Panc1 (cell line): ENCODE measurements at regions not wholly inside any gene's neighbourhood (a gene's known extent, or its start where the extent isn't known, plus 50 kb on each side); places are given as distances from the start of the nearest gene placed in this dataset.

Experiments used
- CTCF ChIP-seq: fragments of 450-650 bp; IDR thresholded peaks from 2 replicates; pipeline ENCODE4 v1.5.1; 2017; ENCODE audit warnings: mild to moderate bottlenecking
- TCF7L2 ChIP-seq: IDR thresholded peaks from 2 replicates; pipeline ENCODE4 v1.6.1; 2011; ENCODE audit warnings: mild to moderate bottlenecking, low read depth, low read length, inconsistent platforms

- TF ChIP-seq CTCF (no peak), TCF7L2 (no peak)
These were observed 85.0 kb downstream of the ADRA2C start for GRCh38 chr4:3851211-3851610.
